ENCODE measurements at regions not wholly inside any gene's neighbourhood (a gene's known extent, or its start where the extent isn't known, plus 50 kb on each side); places are given as distances from the start of the nearest gene placed in this dataset.

GRCh38 chr1:112247961-112248360 lies 148.1 kb upstream of the CTTNBP2NL start:
- CTCF ChIA-PET = interaction anchor here (1.2 kb wide), 1 partner anchor 35 kb away, joined by 3 read pairs; no protein-coding TSS in a partner anchor
- no peak for TF ChIP-seq CTCF (IDR thresholded peaks at IDR 0.05; ENCODE audit: control extremely low read depth, extremely low read depth, low read depth, missing control alignments)
- POLR2A ChIA-PET = no interaction called here
- DNase-seq (ENCODE audit: extremely low spot score) = no peak

GRCh38 chr1:112250892-112251291 lies 145.1 kb upstream of the CTTNBP2NL start:
- ChIA-PET POLR2A (no interaction called here), CTCF (interaction anchor here (1.1 to 1.7 kb wide), 4 partner anchors 11 to 86 kb away, joined by 4 to 5 read pairs (median 4); no protein-coding TSS in a partner anchor)
- no peak for DNase-seq (ENCODE audit: extremely low spot score)
- no peak for TF ChIP-seq CTCF (IDR thresholded peaks at IDR 0.05; ENCODE audit: control extremely low read depth, extremely low read depth, low read depth, missing control alignments)

GRCh38 chr1:112251766-112252506 lies 144.1 kb upstream of the CTTNBP2NL start:
- ChIA-PET CTCF (interaction anchor here (1.2 to 1.5 kb wide), 2 partner anchors 12 to 26 kb away, joined by 4 to 5 read pairs; no protein-coding TSS in a partner anchor), POLR2A (no interaction called here)
- no peak for TF ChIP-seq CTCF (IDR thresholded peaks at IDR 0.05; ENCODE audit: control extremely low read depth, extremely low read depth, low read depth, missing control alignments)
- no peak for DNase-seq (ENCODE audit: extremely low spot score)

GRCh38 chr1:112253366-112253765 lies 142.6 kb upstream of the CTTNBP2NL start:
- CTCF ChIA-PET = interaction anchor here (0.9 to 1.4 kb wide), 2 partner anchors 14 to 26 kb away, joined by 3 to 4 read pairs; no protein-coding TSS in a partner anchor
- no peak for DNase-seq (ENCODE audit: extremely low spot score)
- POLR2A ChIA-PET = no interaction called here
- no peak for TF ChIP-seq CTCF (IDR thresholded peaks at IDR 0.05; ENCODE audit: control extremely low read depth, extremely low read depth, low read depth, missing control alignments)

GRCh38 chr1:112255080-112255479 lies 140.9 kb upstream of the CTTNBP2NL start:
- DNase-seq (ENCODE audit: extremely low spot score) = no peak
- CTCF ChIA-PET = interaction anchor here (1.1 kb wide), 1 partner anchor 8 kb away, joined by 4 read pairs; no protein-coding TSS in a partner anchor
- no peak for TF ChIP-seq CTCF (IDR thresholded peaks at IDR 0.05; ENCODE audit: control extremely low read depth, extremely low read depth, low read depth, missing control alignments)
- POLR2A ChIA-PET = no interaction called here

- TF ChIP-seq CTCF (IDR thresholded peaks at IDR 0.05; ENCODE audit: control extremely low read depth, extremely low read depth, low read depth, missing control alignments) = no peak
- ChIA-PET POLR2A (no interaction called here), CTCF (interaction anchor here (1.3 kb wide), 1 partner anchor 10 kb away, joined by 4 read pairs; no protein-coding TSS in a partner anchor)
- DNase-seq (ENCODE audit: extremely low spot score) = no peak
Observed at GRCh38 chr1:112256411-112256810, 139.6 kb upstream of the CTTNBP2NL start.
